Fibroblast of pulmonary artery (primary cell): ENCODE measurements at regions not wholly inside any gene's neighbourhood (a gene's known extent, or its start where the extent isn't known, plus 50 kb on each side); places are given as distances from the start of the nearest gene placed in this dataset.

Experiments used
- DNase-seq: peaks from one replicate; pipeline ENCODE4 v3.0.0-alpha.2; 2010; ENCODE audit warnings: low read depth
- H3K4me3 ChIP-seq: replicated peaks from 2 replicates; pipeline ENCODE4 v1.5.1; 2011; ENCODE audit warnings: low read depth, mild to moderate bottlenecking, control low read depth, low read length, moderate library complexity
- TF ChIP-seq, protein P1 (sequence below): IDR thresholded peaks from 2 replicates; pipeline ENCODE4 v1.5.1; 2011; ENCODE audit warnings: mild to moderate bottlenecking, control low read depth, low read length, inconsistent platforms; ENCODE audit errors: missing control alignments

GRCh38 chr21:20581361-20581760 lies 416.8 kb upstream of the NCAM2 start:
- no peak for DNase-seq
- TF ChIP-seq, protein P1, sequence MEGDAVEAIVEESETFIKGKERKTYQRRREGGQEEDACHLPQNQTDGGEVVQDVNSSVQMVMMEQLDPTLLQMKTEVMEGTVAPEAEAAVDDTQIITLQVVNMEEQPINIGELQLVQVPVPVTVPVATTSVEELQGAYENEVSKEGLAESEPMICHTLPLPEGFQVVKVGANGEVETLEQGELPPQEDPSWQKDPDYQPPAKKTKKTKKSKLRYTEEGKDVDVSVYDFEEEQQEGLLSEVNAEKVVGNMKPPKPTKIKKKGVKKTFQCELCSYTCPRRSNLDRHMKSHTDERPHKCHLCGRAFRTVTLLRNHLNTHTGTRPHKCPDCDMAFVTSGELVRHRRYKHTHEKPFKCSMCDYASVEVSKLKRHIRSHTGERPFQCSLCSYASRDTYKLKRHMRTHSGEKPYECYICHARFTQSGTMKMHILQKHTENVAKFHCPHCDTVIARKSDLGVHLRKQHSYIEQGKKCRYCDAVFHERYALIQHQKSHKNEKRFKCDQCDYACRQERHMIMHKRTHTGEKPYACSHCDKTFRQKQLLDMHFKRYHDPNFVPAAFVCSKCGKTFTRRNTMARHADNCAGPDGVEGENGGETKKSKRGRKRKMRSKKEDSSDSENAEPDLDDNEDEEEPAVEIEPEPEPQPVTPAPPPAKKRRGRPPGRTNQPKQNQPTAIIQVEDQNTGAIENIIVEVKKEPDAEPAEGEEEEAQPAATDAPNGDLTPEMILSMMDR: no peak
- no peak overlapping the region for H3K4me3 ChIP-seq

DNA sequence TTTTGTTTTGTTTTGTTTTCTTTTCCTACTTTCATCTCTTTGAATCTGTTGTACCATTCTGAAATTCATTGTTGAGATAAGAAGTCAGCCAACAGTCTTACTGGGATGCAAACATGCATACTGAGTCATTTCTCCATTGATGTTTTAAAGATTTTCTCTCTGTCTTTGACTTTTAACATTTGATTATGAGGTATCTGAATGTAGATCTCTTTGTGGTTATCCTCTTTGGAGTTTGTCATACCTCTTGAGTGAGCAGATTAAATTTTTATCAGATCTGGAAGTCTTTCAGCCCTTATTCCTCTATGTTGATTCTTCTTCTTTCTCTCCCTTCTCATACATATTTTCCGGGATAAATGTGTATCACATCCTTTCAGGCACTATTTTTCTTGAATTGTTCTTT lies 406.9 kb upstream of the NCAM2 start:
- H3K4me3 ChIP-seq: no peak overlapping the region
- TF ChIP-seq, protein P1: no peak
- no peak for DNase-seq

- TF ChIP-seq, protein P1: no peak
- no peak for DNase-seq
- no peak overlapping the region for H3K4me3 ChIP-seq
These were observed 405.7 kb upstream of the NCAM2 start for GRCh38 chr21:20592463-20592862.

DNA sequence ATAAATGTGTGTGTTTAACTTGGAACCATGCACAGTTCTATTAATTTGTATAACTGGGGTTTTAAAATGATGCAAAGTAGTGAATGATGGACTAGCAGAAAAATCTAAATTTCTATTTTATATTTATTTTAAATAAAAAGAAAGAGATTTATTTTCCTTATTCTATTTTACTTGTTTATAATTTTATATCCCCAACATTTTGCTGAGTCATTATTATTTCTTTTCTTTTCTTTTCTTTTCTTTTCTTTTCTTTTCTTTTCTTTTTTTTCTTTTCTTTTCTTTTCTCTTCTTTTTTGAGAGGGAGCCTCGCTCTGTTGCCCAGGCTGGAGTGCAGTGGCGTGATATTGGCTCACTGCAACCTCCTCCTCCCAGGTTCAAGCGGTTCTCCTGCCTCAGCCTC lies 395.0 kb upstream of the NCAM2 start:
- H3K4me3 ChIP-seq: no peak overlapping the region
- DNase-seq: no peak
- TF ChIP-seq, protein P1: no peak

- TF ChIP-seq, protein P1: no peak
These were observed 387.2 kb upstream of the NCAM2 start for GRCh38 chr21:20611008-20611407.

DNA sequence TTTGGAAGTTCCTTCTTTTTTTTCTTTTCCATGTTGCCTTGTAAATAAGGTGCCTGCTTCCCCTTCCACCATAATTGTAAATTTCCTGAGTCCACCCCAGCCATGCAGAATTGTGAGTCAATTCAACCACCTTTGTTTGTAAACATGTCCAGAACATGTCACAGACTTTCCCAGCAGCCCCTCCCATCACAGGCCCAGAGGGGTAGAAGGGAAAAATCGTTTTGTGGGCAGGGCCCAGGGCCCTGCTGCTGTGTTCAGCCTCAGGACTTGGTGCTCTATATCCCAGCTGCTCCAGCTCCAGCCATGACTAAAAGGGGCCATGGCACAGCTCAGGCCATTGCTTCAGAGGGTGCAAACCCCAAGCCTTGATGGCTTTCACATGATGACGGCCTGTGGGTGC lies 384.6 kb upstream of the NCAM2 start:
- TF ChIP-seq, protein P1: no peak
- no peak for DNase-seq
- no peak overlapping the region for H3K4me3 ChIP-seq

More at GRCh38 chr21:20611008-20611407, 387.2 kb upstream of the NCAM2 start:
- no peak overlapping the region for H3K4me3 ChIP-seq
- DNase-seq: no peak

GRCh38 chr21:20617130-20617529 lies 381.1 kb upstream of the NCAM2 start:
- no peak overlapping the region for H3K4me3 ChIP-seq
- DNase-seq: no peak
- TF ChIP-seq, protein P1: no peak
